PC-9 (cell line): ENCODE measurements at regions not wholly inside any gene's neighbourhood (a gene's known extent, or its start where the extent isn't known, plus 50 kb on each side); places are given as distances from the start of the nearest gene placed in this dataset.

ENCODE experiments used
- BruUV-seq: library from RNA; stranded (reverse); fragments of 400-500 nt; replicated peaks from 2 replicates; lab custom pipeline; 2021; lab: Mats Ljungman, UMichigan
- CTCF ChIA-PET: fragments of 300-600 bp; sonication (Branson Sonifier 250); formaldehyde crosslinking; loops from one replicate; lab custom pipeline; 2022; ENCODE audit warnings: antibody characterized with exemption; lab: Charles Lee
- POLR2A ChIA-PET: fragments of 300-600 bp; sonication (Branson Sonifier 250); formaldehyde crosslinking; loops from one replicate; lab custom pipeline; 2022; ENCODE audit warnings: antibody characterized with exemption; ENCODE audit not compliant: unreplicated experiment; lab: Charles Lee
- DNase-seq, 2 experiments: peaks; one replicate each; pipeline versions ENCODE4 v3.0.0 to v3.0.0-alpha.2; 2015 to 2022; ENCODE audit warnings: mixed read lengths in 1 of 2
- H2AFZ ChIP-seq: fragments of 200-600 bp; sonication (generic); 2 replicates; pipeline ENCODE4 v1.8.1; 2017; ENCODE audit warnings: antibody characterized with exemption
- H3F3A ChIP-seq: fragments of 200-600 bp; sonication (generic); 2 replicates; pipeline ENCODE4 v1.8.1; 2017; ENCODE audit warnings: antibody characterized with exemption, mild to moderate bottlenecking, low read depth; ENCODE audit not compliant: insufficient read depth
- H3K27ac ChIP-seq: fragments of 200-600 bp; sonication (generic); 2 replicates; pipeline ENCODE4 v1.6.1; 2016; ENCODE audit warnings: mixed run types
- H3K27me3 ChIP-seq: fragments of 200-600 bp; sonication (generic); 2 replicates; pipeline ENCODE4 v1.6.1; 2016; ENCODE audit warnings: low read depth, mixed run types; ENCODE audit not compliant: insufficient read depth
- H3K36me3 ChIP-seq: fragments of 200-600 bp; sonication (generic); 2 replicates; pipeline ENCODE4 v1.6.1; 2016; ENCODE audit warnings: low read depth, mixed run types
- H3K4me1 ChIP-seq: fragments of 200-600 bp; sonication (generic); replicated peaks from 2 replicates; pipeline ENCODE4 v1.6.1; 2016; ENCODE audit warnings: mixed run types; ENCODE audit not compliant: insufficient read depth
- H3K4me2 ChIP-seq: fragments of 200-600 bp; sonication (generic); 2 replicates; pipeline ENCODE4 v1.6.1; 2017; ENCODE audit warnings: mixed run types
- H3K4me3 ChIP-seq: fragments of 200-600 bp; sonication (generic); 2 replicates; pipeline ENCODE4 v1.6.1; 2016; ENCODE audit warnings: mixed run types
- H3K79me2 ChIP-seq: fragments of 200-600 bp; sonication (generic); 2 replicates; pipeline ENCODE4 v1.6.1; 2017; ENCODE audit warnings: low read depth, mixed run types
- H3K9me2 ChIP-seq: fragments of 200-600 bp; sonication (generic); 2 replicates; pipeline ENCODE4 v1.8.1; 2017; ENCODE audit warnings: mild to moderate bottlenecking; ENCODE audit not compliant: insufficient read depth
- H3K9me3 ChIP-seq: fragments of 200-600 bp; sonication (generic); 2 replicates; pipeline ENCODE4 v1.8.1; 2016; ENCODE audit warnings: low read depth; ENCODE audit not compliant: insufficient read depth
- H4K20me1 ChIP-seq: fragments of 200-600 bp; sonication (generic); 2 replicates; pipeline ENCODE4 v1.8.1; 2017; ENCODE audit not compliant: insufficient read depth
- EZH2 ChIP-seq: fragments of 200-600 bp; sonication (generic); IDR thresholded peaks from 2 replicates; pipeline ENCODE4 v1.8.0; 2017; ENCODE audit warnings: antibody characterized with exemption, low read depth
- intact Hi-C: fragments of 100-400 bp; cut with micrococcal nuclease; formaldehyde crosslinking; loops from one replicate; pipeline ENCODE4 v1.10.0; 2022; ENCODE audit not compliant: unreplicated experiment
- TF ChIP-seq, protein P1 (sequence below): fragments of 200-600 bp; sonication (generic); conservative IDR thresholded peaks from 2 replicates; pipeline ENCODE4 v1.6.1; 2017; ENCODE audit warnings: mixed run types, antibody characterized with exemption, mild to moderate bottlenecking, moderate library complexity

DNA sequence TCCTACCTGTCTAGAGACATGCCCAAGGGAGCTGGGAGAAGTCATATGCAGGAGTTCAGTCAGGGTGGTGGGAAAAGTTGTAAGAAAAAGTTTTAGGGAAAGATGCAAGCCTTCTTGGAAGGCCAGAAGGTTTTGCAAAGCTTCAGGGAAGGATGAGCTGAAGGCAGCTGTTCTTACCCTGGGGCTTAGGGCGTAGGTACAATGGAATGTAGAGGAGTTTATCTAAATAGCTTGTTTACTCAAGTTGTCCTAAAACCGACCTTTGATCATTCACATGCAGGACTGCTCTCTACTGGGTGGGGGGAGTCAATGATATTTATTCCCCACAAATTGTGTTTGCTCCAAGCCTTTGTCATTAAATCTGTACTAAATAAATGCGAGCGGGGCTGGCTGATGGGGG is 277.0 kb downstream of the CRPPA start:
- BruUV-seq, result no TSS peak
- no peak for DNase-seq
- no peak overlapping the region for H3K4me2 ChIP-seq
- peaks cover 16% of the 10 kb centered on the region; the same call in 1 of the 2 replicates for H3K9me3 ChIP-seq
- H3F3A ChIP-seq, result no peaks in the 10 kb centered on the region
- H3K4me1 ChIP-seq, result no peaks in the 10 kb centered on the region
- POLR2A ChIA-PET, result no interaction called here
- no peaks in the 10 kb centered on the region for H3K36me3 ChIP-seq
- H3K9me2 ChIP-seq, result no peaks in the 10 kb centered on the region
- H3K27me3 ChIP-seq, result no peaks in the 10 kb centered on the region
- no peaks in the 10 kb centered on the region for H3K79me2 ChIP-seq
- H3K27ac ChIP-seq, result no peak overlapping the region
- intact Hi-C loops, result no loop called here
- H4K20me1 ChIP-seq, result no peaks in the 10 kb centered on the region
- H2AFZ ChIP-seq, result no peak overlapping the region
- CTCF ChIA-PET, result no interaction called here
- H3K4me3 ChIP-seq, result no peak overlapping the region
- no peak for TF ChIP-seq EZH2
- TF ChIP-seq, protein P1, sequence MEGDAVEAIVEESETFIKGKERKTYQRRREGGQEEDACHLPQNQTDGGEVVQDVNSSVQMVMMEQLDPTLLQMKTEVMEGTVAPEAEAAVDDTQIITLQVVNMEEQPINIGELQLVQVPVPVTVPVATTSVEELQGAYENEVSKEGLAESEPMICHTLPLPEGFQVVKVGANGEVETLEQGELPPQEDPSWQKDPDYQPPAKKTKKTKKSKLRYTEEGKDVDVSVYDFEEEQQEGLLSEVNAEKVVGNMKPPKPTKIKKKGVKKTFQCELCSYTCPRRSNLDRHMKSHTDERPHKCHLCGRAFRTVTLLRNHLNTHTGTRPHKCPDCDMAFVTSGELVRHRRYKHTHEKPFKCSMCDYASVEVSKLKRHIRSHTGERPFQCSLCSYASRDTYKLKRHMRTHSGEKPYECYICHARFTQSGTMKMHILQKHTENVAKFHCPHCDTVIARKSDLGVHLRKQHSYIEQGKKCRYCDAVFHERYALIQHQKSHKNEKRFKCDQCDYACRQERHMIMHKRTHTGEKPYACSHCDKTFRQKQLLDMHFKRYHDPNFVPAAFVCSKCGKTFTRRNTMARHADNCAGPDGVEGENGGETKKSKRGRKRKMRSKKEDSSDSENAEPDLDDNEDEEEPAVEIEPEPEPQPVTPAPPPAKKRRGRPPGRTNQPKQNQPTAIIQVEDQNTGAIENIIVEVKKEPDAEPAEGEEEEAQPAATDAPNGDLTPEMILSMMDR, result no peak

DNA sequence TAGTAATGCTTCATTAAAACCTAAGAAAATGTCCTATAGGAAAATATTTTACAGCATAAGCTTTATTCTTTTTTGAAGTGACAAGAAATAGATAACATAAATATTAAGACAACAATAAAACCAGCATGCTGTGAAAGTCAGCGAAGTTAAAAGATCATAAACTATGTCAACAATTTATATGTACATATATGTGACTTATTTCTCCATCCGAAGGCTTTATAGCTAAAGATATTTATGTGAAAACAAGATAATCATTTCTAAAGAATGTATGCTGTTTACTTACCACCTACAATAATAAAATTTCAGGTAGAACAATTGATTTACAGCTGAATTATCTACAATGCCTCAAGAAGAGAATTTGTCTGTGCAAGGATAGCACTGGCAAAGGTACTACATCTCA is 283.4 kb downstream of the CRPPA start:
- no peaks in the 10 kb centered on the region for H3K79me2 ChIP-seq
- intact Hi-C loops, result no loop called here
- no peaks in the 10 kb centered on the region for H4K20me1 ChIP-seq
- H3K27ac ChIP-seq, result no peak overlapping the region
- H3K9me3 ChIP-seq, result no peaks in the 10 kb centered on the region
- ChIA-PET POLR2A (interaction anchor here (0.7 kb wide), 1 partner anchor 171 kb away, joined by 3 read pairs; no protein-coding TSS in a partner anchor), CTCF (no interaction called here)
- H3K4me2 ChIP-seq, result no peak overlapping the region
- H2AFZ ChIP-seq, result no peak overlapping the region
- no peak for DNase-seq
- H3K36me3 ChIP-seq, result no peaks in the 10 kb centered on the region
- no peaks in the 10 kb centered on the region for H3K4me1 ChIP-seq
- H3K27me3 ChIP-seq, result no peaks in the 10 kb centered on the region
- TF ChIP-seq, protein P1, result no peak
- no peak for TF ChIP-seq EZH2
- no TSS peak for BruUV-seq
- H3K4me3 ChIP-seq, result no peak overlapping the region
- H3K9me2 ChIP-seq, result no peaks in the 10 kb centered on the region
- no peaks in the 10 kb centered on the region for H3F3A ChIP-seq

GRCh38 chr7:16136896-16137295 is 284.4 kb downstream of the CRPPA start:
- Histone ChIP-seq H3K4me3 (no peak overlapping the region), H3F3A (no peaks in the 10 kb centered on the region), H3K36me3 (no peaks in the 10 kb centered on the region), H3K9me2 (no peaks in the 10 kb centered on the region), H3K27ac (no peak overlapping the region), H4K20me1 (no peaks in the 10 kb centered on the region), H3K27me3 (no peaks in the 10 kb centered on the region), H2AFZ (no peak overlapping the region), H3K79me2 (no peaks in the 10 kb centered on the region), H3K4me2 (no peak overlapping the region), H3K4me1 (no peaks in the 10 kb centered on the region), H3K9me3 (no peaks in the 10 kb centered on the region)
- ChIA-PET CTCF (no interaction called here), POLR2A (no interaction called here)
- TF ChIP-seq, protein P1, result no peak
- no peak for TF ChIP-seq EZH2
- intact Hi-C loops, result no loop called here
- no peak for DNase-seq
- no TSS peak for BruUV-seq
